Fibroblast of pulmonary artery (primary cell): ENCODE measurements at regions not wholly inside any gene's neighbourhood (a gene's known extent, or its start where the extent isn't known, plus 50 kb on each side); places are given as distances from the start of the nearest gene placed in this dataset.

Experiments used
- DNase-seq: peaks from one replicate; pipeline ENCODE4 v3.0.0-alpha.2; 2010; ENCODE audit warnings: low read depth
- H3K4me3 ChIP-seq: replicated peaks from 2 replicates; pipeline ENCODE4 v1.5.1; 2011; ENCODE audit warnings: low read depth, mild to moderate bottlenecking, control low read depth, low read length, moderate library complexity
- TF ChIP-seq, protein P1 (sequence below): IDR thresholded peaks from 2 replicates; pipeline ENCODE4 v1.5.1; 2011; ENCODE audit warnings: mild to moderate bottlenecking, control low read depth, low read length, inconsistent platforms; ENCODE audit errors: missing control alignments

DNA sequence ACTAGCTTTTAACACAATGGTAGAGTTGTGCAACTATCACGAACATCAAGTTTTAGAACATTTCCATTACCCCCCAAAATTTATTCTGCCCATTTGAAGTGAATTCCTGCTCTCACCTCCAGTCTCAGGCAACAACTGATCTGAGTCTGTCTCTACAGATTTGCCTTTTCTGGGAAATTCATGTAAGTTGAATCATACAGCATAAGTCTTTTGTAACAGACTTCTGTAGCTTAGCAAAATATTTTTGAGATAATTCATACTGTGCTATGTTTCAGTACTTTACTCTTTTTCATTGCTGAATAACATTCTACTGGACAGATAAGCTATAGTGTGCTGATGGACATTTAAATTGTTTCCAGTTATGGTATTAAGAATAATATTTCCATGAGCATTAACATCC is 447.3 kb upstream of the GJE1 start:
- TF ChIP-seq, protein P1, sequence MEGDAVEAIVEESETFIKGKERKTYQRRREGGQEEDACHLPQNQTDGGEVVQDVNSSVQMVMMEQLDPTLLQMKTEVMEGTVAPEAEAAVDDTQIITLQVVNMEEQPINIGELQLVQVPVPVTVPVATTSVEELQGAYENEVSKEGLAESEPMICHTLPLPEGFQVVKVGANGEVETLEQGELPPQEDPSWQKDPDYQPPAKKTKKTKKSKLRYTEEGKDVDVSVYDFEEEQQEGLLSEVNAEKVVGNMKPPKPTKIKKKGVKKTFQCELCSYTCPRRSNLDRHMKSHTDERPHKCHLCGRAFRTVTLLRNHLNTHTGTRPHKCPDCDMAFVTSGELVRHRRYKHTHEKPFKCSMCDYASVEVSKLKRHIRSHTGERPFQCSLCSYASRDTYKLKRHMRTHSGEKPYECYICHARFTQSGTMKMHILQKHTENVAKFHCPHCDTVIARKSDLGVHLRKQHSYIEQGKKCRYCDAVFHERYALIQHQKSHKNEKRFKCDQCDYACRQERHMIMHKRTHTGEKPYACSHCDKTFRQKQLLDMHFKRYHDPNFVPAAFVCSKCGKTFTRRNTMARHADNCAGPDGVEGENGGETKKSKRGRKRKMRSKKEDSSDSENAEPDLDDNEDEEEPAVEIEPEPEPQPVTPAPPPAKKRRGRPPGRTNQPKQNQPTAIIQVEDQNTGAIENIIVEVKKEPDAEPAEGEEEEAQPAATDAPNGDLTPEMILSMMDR: no peak
- DNase-seq: peak; percentile 3
- H3K4me3 ChIP-seq: no peak overlapping the region

DNA sequence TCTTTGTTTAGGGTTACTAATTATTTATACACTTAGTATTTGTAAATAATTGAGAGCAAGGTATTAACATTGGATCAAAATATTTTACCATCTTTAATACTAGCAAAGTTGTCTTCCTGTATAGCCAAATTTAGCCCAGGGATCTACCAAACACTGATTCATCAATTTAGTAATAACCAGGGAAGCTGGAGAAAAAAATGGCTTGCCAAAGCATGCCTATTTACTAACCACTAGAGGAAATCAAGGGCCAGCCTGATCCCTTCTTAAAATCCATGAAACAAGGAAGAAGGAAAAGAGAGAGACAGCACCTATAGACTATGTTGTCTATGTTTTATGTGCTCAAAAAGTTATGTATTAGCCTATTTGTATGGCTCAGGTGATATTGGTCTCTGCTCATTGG is 450.3 kb upstream of the GJE1 start:
- TF ChIP-seq, protein P1: no peak
- no peak for DNase-seq
- no peak overlapping the region for H3K4me3 ChIP-seq

DNA sequence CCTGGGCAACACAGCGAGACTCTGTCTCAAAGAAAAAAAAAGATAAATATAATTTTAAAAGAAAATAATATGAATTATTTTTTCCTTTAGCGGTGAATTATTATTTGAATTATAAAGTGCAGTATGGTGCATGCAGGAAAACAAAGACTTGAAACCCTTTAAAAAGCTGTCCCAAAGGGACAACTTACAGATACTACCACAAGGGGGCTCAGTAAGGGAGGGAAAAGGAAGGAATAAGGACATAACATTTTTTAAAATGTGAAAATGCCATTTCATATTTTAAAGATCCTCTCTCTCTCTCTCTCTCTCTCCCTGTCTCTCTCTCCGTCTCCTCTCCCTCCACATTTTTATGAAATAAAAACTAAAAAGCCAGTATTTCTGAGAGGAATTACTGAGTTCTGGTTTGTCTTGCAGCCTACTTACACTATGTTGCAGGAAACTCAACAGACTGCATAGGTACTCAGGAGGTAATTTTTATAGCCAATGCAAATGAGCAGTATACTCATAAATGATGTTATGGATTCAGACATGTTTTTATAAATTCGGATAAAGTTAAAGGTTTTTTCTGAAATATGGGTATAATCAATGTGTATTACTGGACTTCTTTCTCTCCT is 455.0 kb upstream of the GJE1 start:
- TF ChIP-seq, protein P1: peak; percentile 80
- no peak overlapping the region for H3K4me3 ChIP-seq
- DNase-seq: peak; percentile 62

DNA sequence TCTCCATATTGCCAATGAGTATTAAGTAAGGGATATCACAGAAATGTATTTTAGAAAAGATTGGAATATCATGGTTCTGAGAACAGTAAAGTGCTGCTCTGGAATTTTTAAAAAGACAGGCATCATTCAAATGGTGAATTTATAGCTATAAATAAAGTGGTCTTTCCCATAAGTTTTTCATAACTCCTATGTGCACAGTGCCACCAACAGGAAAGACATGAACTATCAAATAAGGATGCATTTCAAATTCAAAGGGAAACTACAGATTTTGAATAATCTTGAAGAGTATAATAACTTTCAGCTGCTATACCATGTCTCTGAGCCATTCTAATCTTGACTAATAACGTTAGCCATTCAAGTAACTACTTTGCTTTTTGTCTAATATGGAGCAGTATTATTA is 456.8 kb upstream of the GJE1 start:
- DNase-seq: peak; percentile 43
- TF ChIP-seq, protein P1: peak; percentile 45
- no peak overlapping the region for H3K4me3 ChIP-seq

DNA sequence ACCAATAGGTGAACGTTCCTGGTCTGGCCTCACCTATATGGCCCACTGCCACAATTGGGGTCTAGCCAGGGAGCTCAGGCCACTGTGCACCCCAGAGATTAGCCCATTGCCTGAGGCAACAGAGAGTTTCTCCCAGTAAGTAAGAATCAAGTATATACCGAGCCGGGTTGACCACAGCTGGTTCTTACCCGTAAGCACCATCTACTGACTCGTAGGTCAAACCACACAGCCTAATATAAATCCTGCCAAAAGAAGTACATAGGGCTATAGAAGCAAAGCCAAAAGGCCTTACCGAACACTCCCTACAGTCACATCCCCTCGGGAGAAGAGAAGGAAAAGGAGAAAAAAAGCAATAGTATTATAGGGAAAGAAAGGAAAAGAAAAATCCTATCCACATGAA is 463.6 kb upstream of the GJE1 start:
- no peak for DNase-seq
- TF ChIP-seq, protein P1: no peak

DNA sequence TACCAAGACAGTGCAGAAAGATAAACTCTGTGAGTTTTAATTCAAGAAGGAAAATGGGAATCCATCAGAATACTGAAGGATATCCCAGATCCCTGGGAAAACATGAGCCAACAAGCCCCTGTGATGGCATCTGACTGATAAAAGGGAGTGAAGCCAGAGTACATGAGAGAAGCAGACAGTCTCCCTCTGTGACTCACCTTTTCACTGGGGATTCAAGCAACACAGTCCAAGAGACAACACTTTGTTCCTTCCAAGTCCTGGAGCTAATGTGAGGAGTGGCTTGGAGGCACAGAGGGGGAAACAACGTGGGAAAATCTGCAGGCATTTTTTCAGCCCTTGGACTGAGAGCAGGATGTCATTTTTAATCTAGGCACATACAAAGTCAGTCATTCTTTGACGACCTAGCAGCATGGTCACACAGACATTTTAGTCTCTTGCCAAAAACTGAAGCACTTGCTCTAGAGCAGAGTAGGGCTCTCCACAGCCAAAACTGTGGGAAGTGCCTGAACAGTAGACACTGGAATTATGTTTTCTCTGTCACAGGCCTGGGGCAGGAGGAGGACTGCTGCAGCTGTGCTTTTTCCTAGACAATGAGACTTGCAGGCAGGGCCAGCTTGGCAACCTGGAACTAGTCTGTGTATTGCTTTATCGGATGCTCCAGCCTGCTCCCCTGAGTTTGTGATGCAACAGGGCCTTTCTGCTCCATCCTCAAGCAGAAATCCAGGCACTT is 465.0 kb upstream of the GJE1 start:
- H3K4me3 ChIP-seq: no peak overlapping the region
- TF ChIP-seq, protein P1: no peak
- peak; percentile 22 for DNase-seq

More for the DNA sequence above, 463.6 kb upstream of the GJE1 start:
- no peak overlapping the region for H3K4me3 ChIP-seq

DNA sequence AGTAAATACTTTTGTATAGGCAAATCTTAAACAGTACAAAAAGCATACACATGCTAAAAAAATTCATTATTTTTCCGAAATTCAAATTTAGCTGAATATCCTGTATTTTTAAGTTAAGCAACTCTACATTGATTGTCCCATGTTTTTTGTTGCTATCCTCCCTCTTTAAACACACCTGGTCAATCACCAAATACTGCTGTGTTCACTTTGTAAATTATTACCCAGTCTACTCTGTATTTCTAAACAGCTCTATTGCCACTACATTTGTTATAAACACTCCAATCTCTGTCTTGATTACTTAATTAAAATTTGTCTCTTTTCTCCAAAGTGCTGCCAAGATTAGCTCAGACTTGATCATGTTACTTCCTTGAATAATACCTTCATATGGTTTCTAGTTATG is 466.5 kb upstream of the GJE1 start:
- TF ChIP-seq, protein P1: no peak
- no peak for DNase-seq

More for the DNA sequence above, 466.5 kb upstream of the GJE1 start:
- no peak overlapping the region for H3K4me3 ChIP-seq
